ENCODE measurements at regions not wholly inside any gene's neighbourhood (a gene's known extent, or its start where the extent isn't known, plus 50 kb on each side); places are given as distances from the start of the nearest gene placed in this dataset.

DNA sequence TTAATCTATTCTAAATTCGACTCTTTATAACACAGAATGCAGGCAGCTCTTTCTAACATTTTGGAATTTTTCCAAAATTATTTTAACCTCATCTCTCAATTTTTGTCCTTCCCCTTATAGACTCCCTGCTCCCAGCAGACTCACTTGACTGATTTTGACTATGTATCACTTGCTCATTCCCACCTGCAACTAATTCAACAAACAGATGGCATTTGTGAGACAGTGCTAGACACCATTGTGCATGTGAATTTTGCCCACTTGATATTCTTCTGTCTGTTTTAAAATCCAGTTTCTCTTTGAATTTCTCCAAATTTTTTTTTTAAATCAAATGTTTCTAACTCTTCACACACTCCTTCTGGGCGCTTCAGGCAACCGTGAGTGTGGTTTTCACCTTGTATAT is 1534.0 kb downstream of the PCDH7 start:
- H3K4me3 ChIP-seq (ENCODE audit: low read depth, low read length) = no peak overlapping the region
- ChIA-PET CTCF (no interaction called here), POLR2A (no interaction called here)
- DNase-seq (ENCODE audit: low read depth, low spot score) = no peak
- TF ChIP-seq, protein P1, sequence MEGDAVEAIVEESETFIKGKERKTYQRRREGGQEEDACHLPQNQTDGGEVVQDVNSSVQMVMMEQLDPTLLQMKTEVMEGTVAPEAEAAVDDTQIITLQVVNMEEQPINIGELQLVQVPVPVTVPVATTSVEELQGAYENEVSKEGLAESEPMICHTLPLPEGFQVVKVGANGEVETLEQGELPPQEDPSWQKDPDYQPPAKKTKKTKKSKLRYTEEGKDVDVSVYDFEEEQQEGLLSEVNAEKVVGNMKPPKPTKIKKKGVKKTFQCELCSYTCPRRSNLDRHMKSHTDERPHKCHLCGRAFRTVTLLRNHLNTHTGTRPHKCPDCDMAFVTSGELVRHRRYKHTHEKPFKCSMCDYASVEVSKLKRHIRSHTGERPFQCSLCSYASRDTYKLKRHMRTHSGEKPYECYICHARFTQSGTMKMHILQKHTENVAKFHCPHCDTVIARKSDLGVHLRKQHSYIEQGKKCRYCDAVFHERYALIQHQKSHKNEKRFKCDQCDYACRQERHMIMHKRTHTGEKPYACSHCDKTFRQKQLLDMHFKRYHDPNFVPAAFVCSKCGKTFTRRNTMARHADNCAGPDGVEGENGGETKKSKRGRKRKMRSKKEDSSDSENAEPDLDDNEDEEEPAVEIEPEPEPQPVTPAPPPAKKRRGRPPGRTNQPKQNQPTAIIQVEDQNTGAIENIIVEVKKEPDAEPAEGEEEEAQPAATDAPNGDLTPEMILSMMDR (IDR thresholded peaks at IDR 0.05; ENCODE audit: insufficient read depth, low read length, missing control alignments) = no peak

DNA sequence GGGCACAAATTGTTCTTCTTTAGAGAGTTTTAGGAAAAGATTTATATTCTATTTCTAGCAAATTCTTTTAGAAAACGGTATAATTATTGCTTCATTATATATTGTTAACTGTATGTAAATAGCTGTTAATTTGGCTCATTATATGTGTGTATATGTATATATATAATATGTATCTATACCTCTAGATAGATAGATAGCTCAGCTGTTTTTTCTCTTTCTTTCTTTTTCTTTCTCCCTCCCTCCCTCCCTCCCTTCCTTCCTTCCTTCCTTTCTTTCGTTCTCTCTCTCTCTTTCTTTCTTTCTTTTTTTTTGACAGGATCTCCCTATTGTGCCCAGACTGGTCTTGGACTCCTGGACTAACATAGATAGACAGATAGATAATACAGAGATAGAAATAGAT is 1538.8 kb downstream of the PCDH7 start:
- TF ChIP-seq, protein P1 (IDR thresholded peaks at IDR 0.05; ENCODE audit: insufficient read depth, low read length, missing control alignments) = no peak
- DNase-seq (ENCODE audit: low read depth, low spot score) = no peak
- no peak overlapping the region for H3K4me3 ChIP-seq (ENCODE audit: low read depth, low read length)
- ChIA-PET POLR2A (no interaction called here), CTCF (no interaction called here)

DNA sequence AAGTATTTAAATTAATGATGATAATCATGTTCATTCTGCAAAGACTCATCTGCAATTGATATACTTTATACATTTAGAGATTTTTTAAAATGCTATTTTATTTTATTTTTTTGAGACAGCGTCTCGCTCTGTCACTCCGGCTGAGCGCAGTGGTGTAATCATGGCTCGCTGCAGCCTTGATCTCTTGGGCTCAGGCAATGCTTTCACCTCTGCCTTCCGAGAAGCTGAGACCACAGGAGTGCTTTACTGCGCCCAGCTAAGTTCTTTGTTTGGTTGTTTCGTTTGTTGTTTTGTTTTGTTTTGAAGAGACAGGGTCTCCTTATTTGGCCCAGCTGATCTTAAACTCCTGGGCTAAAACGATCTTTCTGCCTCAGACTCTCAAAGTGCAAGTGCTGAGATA is 1541.0 kb downstream of the PCDH7 start:
- DNase-seq (ENCODE audit: low read depth, low spot score) = no peak
- TF ChIP-seq, protein P1 (IDR thresholded peaks at IDR 0.05; ENCODE audit: insufficient read depth, low read length, missing control alignments) = no peak
- no peak overlapping the region for H3K4me3 ChIP-seq (ENCODE audit: low read depth, low read length)
- ChIA-PET CTCF (no interaction called here), POLR2A (no interaction called here)

DNA sequence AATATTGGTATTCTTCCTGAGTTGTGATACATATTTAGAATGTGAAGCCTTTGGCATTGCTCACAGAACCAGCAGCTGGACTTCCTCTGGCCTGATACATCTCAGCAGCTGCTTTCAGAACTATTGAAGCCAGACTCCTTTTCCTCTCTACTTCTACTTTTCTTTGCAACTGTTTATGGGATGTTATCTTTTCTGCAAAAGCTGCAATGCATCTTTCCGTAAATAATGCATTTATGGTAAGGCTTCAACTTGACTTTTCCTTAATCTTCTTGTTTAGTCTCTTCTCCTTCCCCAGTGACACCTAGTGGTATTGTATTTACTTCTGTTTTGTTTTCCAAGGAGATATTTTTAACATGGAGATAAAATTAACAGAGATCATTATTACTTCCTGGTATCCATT is 1548.7 kb downstream of the PCDH7 start:
- no peak overlapping the region for H3K4me3 ChIP-seq (ENCODE audit: low read depth, low read length)
- POLR2A ChIA-PET = no interaction called here
- no peak for DNase-seq (ENCODE audit: low read depth, low spot score)
- CTCF ChIA-PET = no interaction called here
- TF ChIP-seq, protein P1 (IDR thresholded peaks at IDR 0.05; ENCODE audit: insufficient read depth, low read length, missing control alignments) = no peak

DNA sequence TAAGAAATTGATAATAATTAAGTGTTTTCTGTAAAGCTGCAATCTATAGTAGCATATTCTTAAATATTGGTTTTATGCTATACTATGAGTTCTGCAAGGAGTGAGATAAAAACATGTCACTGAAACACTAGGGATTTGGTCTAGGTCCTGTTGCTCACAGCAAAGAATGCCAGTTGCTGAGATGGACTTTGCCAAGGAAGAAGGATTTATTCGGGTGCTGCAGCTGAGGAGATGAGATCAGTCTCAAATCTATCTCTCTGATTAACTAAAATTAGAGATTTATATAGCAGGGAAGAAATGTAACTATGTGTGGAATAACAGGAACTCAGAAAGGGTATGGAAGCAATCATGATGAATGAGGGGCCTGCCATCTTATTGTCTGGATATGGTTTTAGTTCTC is 1569.9 kb downstream of the PCDH7 start:
- ChIA-PET POLR2A (no interaction called here), CTCF (no interaction called here)
- no peak overlapping the region for H3K4me3 ChIP-seq (ENCODE audit: low read depth, low read length)
- no peak for DNase-seq (ENCODE audit: low read depth, low spot score)
- TF ChIP-seq, protein P1 (IDR thresholded peaks at IDR 0.05; ENCODE audit: insufficient read depth, low read length, missing control alignments) = no peak

DNA sequence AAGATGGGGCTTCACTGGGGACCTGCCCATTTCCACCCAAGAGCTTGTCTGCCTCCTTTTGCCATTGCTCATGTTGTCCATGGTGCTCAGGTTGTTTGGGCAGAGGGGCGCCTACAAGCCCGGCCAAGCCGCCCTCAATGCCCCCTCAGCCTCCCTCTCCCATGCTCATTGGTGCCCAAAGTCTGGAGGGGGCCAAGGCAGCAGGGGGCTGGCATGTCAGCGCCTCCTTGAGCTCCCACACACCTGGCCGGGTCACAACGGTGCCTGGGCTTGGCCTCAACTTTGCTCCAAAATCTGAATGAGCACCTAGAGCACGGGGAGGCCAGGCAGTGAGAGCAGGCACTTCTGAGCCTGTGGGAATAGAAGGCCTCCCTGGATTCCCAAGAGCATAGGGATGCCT is 1598.8 kb downstream of the PCDH7 start:
- TF ChIP-seq, protein P1 (IDR thresholded peaks at IDR 0.05; ENCODE audit: insufficient read depth, low read length, missing control alignments) = no peak
- POLR2A ChIA-PET = no interaction called here

More for the DNA sequence above, 1598.8 kb downstream of the PCDH7 start:
- CTCF ChIA-PET = no interaction called here
- no peak for DNase-seq (ENCODE audit: low read depth, low spot score)
- no peak overlapping the region for H3K4me3 ChIP-seq (ENCODE audit: low read depth, low read length)
